ENCODE measurements at regions not wholly inside any gene's neighbourhood (a gene's known extent, or its start where the extent isn't known, plus 50 kb on each side); places are given as distances from the start of the nearest gene placed in this dataset.

GRCh38 chr6:95142661-95143335, 434.5 kb upstream of the MANEA start:
- no peak for DNase-seq

- no peak for DNase-seq
These were observed 433.7 kb upstream of the MANEA start for GRCh38 chr6:95143408-95144180.

GRCh38 chr6:95145457-95145856, 431.9 kb upstream of the MANEA start:
- DNase-seq: no peak

- DNase-seq: no peak
These were observed 417.8 kb upstream of the MANEA start for GRCh38 chr6:95159557-95159956.

- no peak for DNase-seq
These were observed 407.6 kb upstream of the MANEA start for GRCh38 chr6:95169775-95170174.

GRCh38 chr6:95175927-95176675, 401.2 kb upstream of the MANEA start:
- DNase-seq: peak; percentile 6

GRCh38 chr6:95185874-95186273, 391.5 kb upstream of the MANEA start:
- DNase-seq: no peak

GRCh38 chr6:95186710-95187109, 390.6 kb upstream of the MANEA start:
- DNase-seq: no peak

- no peak for DNase-seq
These were observed 379.7 kb upstream of the MANEA start for GRCh38 chr6:95197590-95197989.

- DNase-seq: peak; percentile 49
These were observed 374.1 kb upstream of the MANEA start for GRCh38 chr6:95203153-95203754.

GRCh38 chr6:95204178-95204577, 373.2 kb upstream of the MANEA start:
- DNase-seq: no peak

GRCh38 chr6:95208621-95209020, 368.7 kb upstream of the MANEA start:
- DNase-seq: no peak

GRCh38 chr6:95209074-95209473, 368.3 kb upstream of the MANEA start:
- no peak for DNase-seq

- DNase-seq: no peak
These were observed 360.8 kb upstream of the MANEA start for GRCh38 chr6:95216555-95216954.

- DNase-seq: no peak
These were observed 350.0 kb upstream of the MANEA start for GRCh38 chr6:95227351-95227750.

- no peak for DNase-seq
These were observed 348.7 kb upstream of the MANEA start for GRCh38 chr6:95228636-95229035.

- peak; percentile 37 for DNase-seq
These were observed 347.1 kb upstream of the MANEA start for GRCh38 chr6:95230071-95230740.

- DNase-seq: peak; percentile 11
These were observed 345.9 kb upstream of the MANEA start for GRCh38 chr6:95231416-95231815.

- no peak for DNase-seq
These were observed 344.9 kb upstream of the MANEA start for GRCh38 chr6:95232446-95232845.

- no peak for DNase-seq
These were observed 343.5 kb upstream of the MANEA start for GRCh38 chr6:95233879-95234278.

GRCh38 chr6:95240514-95240913, 336.8 kb upstream of the MANEA start:
- DNase-seq: peak; percentile 90

GRCh38 chr6:95242560-95242959, 334.8 kb upstream of the MANEA start:
- no peak for DNase-seq

- no peak for DNase-seq
These were observed 334.3 kb upstream of the MANEA start for GRCh38 chr6:95243053-95243452.

Data from fibroblast of skin of scalp (primary cell).